ENCODE measurements at regions not wholly inside any gene's neighbourhood (a gene's known extent, or its start where the extent isn't known, plus 50 kb on each side); places are given as distances from the start of the nearest gene placed in this dataset.

DNA sequence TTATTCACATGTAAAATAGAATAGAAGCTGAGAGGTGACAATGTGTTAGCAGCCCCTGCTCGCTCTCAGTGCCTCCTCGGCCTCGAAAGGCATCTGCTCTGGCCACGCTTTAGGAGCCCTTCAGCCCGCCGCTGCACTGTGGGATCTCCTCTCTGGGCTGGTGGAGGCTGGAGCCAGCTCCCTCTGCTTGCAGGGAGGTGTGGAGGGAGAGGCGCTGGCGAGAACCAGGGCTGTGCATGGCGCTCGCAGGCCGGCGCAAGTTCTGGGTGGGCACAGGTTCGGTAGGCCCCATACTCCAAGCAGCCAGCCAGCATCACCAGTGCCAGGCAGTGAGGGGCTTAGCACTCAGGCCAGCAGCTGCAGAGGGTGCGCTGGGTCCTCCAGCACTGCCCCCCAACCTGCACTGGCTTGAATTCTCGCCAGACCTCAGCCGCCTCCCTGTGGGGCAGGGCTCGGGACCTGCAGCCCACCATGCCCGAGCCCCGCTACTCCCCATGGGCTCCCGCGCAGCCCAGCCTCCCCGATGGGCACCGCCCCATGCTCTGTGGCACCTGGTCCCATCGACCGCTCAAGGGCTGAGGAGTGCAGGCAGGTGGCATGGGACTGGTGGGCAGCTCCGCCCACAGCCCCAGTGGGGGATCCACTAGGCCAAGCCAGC, 1346.7 kb upstream of the IGFBP7 start:
- no peak for DNase-seq (ENCODE audit: low spot score)
- ChIA-PET POLR2A (ENCODE audit: low non-redundant PET) (no interaction called here), CTCF (interaction anchor here (0.6 kb wide), 1 partner anchor 337 kb away, joined by 3 read pairs; no protein-coding TSS in a partner anchor)
- TF ChIP-seq, protein P1, sequence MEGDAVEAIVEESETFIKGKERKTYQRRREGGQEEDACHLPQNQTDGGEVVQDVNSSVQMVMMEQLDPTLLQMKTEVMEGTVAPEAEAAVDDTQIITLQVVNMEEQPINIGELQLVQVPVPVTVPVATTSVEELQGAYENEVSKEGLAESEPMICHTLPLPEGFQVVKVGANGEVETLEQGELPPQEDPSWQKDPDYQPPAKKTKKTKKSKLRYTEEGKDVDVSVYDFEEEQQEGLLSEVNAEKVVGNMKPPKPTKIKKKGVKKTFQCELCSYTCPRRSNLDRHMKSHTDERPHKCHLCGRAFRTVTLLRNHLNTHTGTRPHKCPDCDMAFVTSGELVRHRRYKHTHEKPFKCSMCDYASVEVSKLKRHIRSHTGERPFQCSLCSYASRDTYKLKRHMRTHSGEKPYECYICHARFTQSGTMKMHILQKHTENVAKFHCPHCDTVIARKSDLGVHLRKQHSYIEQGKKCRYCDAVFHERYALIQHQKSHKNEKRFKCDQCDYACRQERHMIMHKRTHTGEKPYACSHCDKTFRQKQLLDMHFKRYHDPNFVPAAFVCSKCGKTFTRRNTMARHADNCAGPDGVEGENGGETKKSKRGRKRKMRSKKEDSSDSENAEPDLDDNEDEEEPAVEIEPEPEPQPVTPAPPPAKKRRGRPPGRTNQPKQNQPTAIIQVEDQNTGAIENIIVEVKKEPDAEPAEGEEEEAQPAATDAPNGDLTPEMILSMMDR (conservative IDR thresholded peaks at IDR 0.05; ENCODE audit: low read depth) = no peak
- no peak overlapping the region for H3K27ac ChIP-seq

DNA sequence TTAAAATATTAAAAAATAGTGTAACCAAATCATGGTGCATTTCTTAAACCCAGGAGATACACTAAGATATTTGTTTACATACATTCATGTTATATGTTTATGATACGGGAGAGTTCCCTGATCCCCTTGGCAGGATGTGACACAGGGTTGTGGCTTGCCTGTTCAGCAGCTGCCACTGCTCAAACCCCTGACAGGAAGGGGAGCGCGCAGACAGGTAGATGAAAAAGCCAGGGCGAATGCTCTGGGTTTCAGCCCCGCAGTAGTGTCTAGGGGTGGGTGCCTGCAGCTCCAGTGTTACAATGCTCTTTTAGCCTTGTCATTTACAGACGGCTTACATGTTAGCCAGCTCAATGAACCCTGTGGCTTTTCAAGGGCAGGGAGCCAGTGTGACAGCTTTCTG, 1343.8 kb upstream of the IGFBP7 start:
- ChIA-PET POLR2A (ENCODE audit: low non-redundant PET) (no interaction called here), CTCF (no interaction called here)
- no peak overlapping the region for H3K27ac ChIP-seq
- DNase-seq (ENCODE audit: low spot score) = no peak
- TF ChIP-seq, protein P1 (conservative IDR thresholded peaks at IDR 0.05; ENCODE audit: low read depth) = no peak

DNA sequence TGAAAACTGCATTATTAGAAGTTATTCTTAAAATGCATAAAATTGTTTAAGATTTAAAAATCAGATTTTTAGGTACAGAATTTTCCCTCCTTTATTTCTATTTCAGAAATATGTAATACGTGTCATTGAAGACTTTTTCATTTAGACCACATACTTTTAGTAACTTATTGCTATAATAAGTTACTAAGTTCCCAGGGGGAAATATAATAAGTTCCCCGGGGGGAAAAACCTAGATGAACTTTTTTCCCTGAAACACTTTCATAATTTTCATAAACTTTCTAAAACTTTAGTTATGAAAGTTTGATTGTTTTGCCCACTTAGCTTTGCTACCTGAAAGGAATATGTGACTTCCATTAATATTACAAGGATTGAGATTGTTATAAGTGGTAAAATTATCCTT, 1341.5 kb upstream of the IGFBP7 start:
- TF ChIP-seq, protein P1 (conservative IDR thresholded peaks at IDR 0.05; ENCODE audit: low read depth) = no peak
- no peak for DNase-seq (ENCODE audit: low spot score)
- ChIA-PET POLR2A (ENCODE audit: low non-redundant PET) (no interaction called here), CTCF (no interaction called here)
- H3K27ac ChIP-seq = no peak overlapping the region

DNA sequence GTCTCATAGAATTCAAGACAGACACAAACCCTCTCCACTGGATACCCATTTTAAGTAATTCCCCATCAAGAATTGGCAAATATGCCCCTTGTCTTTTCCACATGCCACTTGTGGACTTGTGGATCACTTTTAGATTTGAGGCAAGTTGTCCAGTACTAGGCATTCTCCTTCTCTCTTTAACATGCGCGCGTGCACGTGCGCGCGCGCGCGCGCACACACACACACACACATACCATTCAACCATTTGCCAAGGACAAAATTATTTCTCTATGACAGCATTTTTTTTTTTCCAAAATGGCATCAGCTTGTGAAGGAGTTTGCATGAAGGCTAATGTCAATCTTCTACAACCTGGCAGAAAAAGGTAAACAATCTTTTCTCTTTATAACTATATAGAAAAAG, 1325.7 kb upstream of the IGFBP7 start:
- no peak overlapping the region for H3K27ac ChIP-seq
- ChIA-PET POLR2A (ENCODE audit: low non-redundant PET) (no interaction called here), CTCF (interaction anchor here (0.7 kb wide), 1 partner anchor 728 kb away, joined by 3 read pairs; no protein-coding TSS in a partner anchor)
- no peak for DNase-seq (ENCODE audit: low spot score)
- TF ChIP-seq, protein P1 (conservative IDR thresholded peaks at IDR 0.05; ENCODE audit: low read depth) = no peak

DNA sequence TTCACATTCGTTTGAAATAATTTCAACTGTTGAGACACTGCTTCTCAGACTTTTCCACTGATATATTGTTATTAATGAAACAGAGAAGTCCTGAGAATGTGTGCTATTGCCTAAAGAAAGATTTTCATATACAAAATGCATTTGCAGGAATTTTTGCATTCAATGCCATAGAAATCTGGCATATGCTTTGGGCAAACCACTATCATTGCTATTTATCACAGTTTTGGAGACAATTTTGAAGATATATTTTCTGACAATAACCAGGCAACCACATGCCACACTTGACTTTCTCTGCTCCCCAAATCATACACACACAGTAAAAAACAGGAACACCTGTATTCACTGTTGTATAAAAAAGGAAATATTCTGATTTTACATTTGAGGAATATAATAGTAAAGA, 1303.7 kb upstream of the IGFBP7 start:
- ChIA-PET POLR2A (ENCODE audit: low non-redundant PET) (no interaction called here), CTCF (interaction anchor here (0.7 kb wide), 1 partner anchor 332 kb away, joined by 4 read pairs; no protein-coding TSS in a partner anchor)
- TF ChIP-seq, protein P1 (conservative IDR thresholded peaks at IDR 0.05; ENCODE audit: low read depth) = no peak
- no peak overlapping the region for H3K27ac ChIP-seq
- DNase-seq (ENCODE audit: low spot score) = no peak

DNA sequence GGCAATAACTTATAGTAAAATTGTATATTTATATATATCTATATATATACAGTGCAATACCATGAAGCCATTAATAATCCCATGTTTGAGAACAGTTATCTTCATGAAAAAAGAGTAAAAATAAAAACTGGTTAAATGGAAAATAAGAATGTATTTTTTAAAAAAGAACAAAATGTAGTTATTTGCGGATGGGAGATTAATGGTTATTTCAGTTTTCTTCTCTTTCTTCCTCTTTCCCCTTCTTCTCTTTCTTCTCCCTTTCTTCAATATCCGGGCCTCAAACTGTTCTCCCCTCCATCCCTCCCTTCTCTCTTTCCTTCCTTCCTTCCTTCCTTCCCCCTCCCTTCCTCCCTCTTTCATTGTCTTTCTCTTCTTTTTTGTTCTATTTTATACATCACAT, 1301.7 kb upstream of the IGFBP7 start:
- ChIA-PET POLR2A (ENCODE audit: low non-redundant PET) (no interaction called here), CTCF (no interaction called here)
- TF ChIP-seq, protein P1 (conservative IDR thresholded peaks at IDR 0.05; ENCODE audit: low read depth) = no peak
- H3K27ac ChIP-seq = no peak overlapping the region
- DNase-seq (ENCODE audit: low spot score) = no peak

All from RWPE1 (cell line).